Gastroesophageal sphincter (tissue), 4 donors: ENCODE measurements at regions not wholly inside any gene's neighbourhood (a gene's known extent, or its start where the extent isn't known, plus 50 kb on each side); places are given as distances from the start of the nearest gene placed in this dataset.

Source experiments
- ATAC-seq: fragments of 150-250 bp; one replicate; pipeline ENCODE4 v1.9.1; 2016; ENCODE audit warnings: mild to moderate bottlenecking, moderate library complexity
- H3K27ac ChIP-seq, 4 donors: fragments of 200-600 bp; sonication (generic) in 3 of 4; 1 replicate in 3 of 4; 2 replicates in 1 of 4; pipeline ENCODE4 v1.5.1; 2016 to 2019
- H3K27me3 ChIP-seq: fragments of 200-600 bp; sonication (generic); one replicate; pipeline ENCODE4 v1.5.1; 2019
- H3K36me3 ChIP-seq, 2 donors: fragments of 200-600 bp; sonication (generic); one replicate each; pipeline ENCODE4 v1.5.1; 2019; ENCODE audit warnings: control low read depth in 1 of 2
- H3K4me1 ChIP-seq, 3 donors: fragments of 200-600 bp; sonication (generic); 1 replicate in 2 of 3; 2 replicates in 1 of 3; pipeline ENCODE4 v1.5.1; 2016 to 2019; ENCODE audit warnings: control low read depth in 2 of 3
- H3K4me3 ChIP-seq, 2 donors: fragments of 200-600 bp; sonication (generic); one replicate each; pipeline ENCODE4 v1.5.1; 2019; ENCODE audit warnings: mild to moderate bottlenecking in 1 of 2, moderate library complexity in 1 of 2
- H3K9me3 ChIP-seq, 3 donors: fragments of 200-600 bp; sonication (generic); one replicate each; pipeline ENCODE4 v1.5.1; 2017 to 2019; ENCODE audit warnings: control low read depth in 2 of 3
- EP300 ChIP-seq: sonication (generic); formaldehyde crosslinking; IDR thresholded peaks from one replicate; pipeline ENCODE4 v1.6.1; 2017; ENCODE audit warnings: antibody characterized with exemption, mild to moderate bottlenecking
- POLR2A ChIP-seq, 2 donors: fragments of 450-650 bp; IDR thresholded peaks; one replicate each; pipeline ENCODE4 v1.6.1; 2017; ENCODE audit warnings: antibody characterized with exemption in 2 of 2, mild to moderate bottlenecking in 2 of 2, moderate library complexity in 1 of 2
- POLR2AphosphoS5 ChIP-seq: sonication (generic); formaldehyde crosslinking; IDR thresholded peaks from one replicate; pipeline ENCODE4 v1.6.1; 2017; ENCODE audit warnings: antibody characterized with exemption
- WGBS, 2 donors: methylation state at CpG; one replicate each; pipeline ENCODE4 v1.1.5; 2018; ENCODE audit warnings: low coverage in 1 of 2; 5-methylcytosine and 5-hydroxymethylcytosine counted together
- TF ChIP-seq, protein P1 (sequence below), 4 experiments: fragments of 200-600 bp in 2 of 4; fragments of 450-650 bp in 2 of 4; sonication (generic) in 1 of 4; IDR thresholded peaks; one replicate each; pipeline ENCODE4 v1.5.1; 2017 to 2019; ENCODE audit warnings: antibody characterized with exemption in 4 of 4, mild to moderate bottlenecking in 2 of 4, moderate library complexity in 2 of 4

DNA sequence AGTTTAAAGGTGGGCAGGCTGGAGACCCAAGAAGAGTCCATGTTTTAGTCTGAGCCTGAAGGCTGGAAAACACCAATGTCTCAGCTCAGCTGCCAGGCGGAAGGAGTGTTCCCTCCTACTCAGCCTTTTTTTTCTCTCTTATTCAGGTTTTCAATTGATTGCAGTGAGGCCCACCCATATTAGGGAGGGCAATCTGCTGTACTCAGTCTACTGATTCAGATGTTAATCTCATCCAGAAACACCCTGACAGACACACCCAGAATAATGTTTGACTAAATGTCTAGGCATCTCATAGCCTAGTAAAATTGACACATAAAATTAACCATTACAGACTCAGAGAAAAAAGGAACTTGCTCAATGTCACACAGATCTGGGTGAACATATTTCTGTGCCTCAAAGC is 347.1 kb downstream of the GBA3 start:
- Histone ChIP-seq H3K36me3 (no peaks in the 10 kb centered on the region), H3K27me3 (no peaks in the 10 kb centered on the region), H3K4me3 (no peak overlapping the region), H3K9me3 (no peaks in the 10 kb centered on the region), H3K27ac (no peak overlapping the region), H3K4me1 (no peaks in the 10 kb centered on the region)
- WGBS, 2 donors, result 86 to 91% methylated on average over 1 of the region's 1 CpG
- TF ChIP-seq, protein P1, sequence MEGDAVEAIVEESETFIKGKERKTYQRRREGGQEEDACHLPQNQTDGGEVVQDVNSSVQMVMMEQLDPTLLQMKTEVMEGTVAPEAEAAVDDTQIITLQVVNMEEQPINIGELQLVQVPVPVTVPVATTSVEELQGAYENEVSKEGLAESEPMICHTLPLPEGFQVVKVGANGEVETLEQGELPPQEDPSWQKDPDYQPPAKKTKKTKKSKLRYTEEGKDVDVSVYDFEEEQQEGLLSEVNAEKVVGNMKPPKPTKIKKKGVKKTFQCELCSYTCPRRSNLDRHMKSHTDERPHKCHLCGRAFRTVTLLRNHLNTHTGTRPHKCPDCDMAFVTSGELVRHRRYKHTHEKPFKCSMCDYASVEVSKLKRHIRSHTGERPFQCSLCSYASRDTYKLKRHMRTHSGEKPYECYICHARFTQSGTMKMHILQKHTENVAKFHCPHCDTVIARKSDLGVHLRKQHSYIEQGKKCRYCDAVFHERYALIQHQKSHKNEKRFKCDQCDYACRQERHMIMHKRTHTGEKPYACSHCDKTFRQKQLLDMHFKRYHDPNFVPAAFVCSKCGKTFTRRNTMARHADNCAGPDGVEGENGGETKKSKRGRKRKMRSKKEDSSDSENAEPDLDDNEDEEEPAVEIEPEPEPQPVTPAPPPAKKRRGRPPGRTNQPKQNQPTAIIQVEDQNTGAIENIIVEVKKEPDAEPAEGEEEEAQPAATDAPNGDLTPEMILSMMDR (IDR thresholded peaks at IDR 0.05), result no peak
- TF ChIP-seq POLR2A (IDR thresholded peaks at IDR 0.05) (no peak), EP300 (no peak), POLR2AphosphoS5 (no peak)
- ATAC-seq, result no peak

DNA sequence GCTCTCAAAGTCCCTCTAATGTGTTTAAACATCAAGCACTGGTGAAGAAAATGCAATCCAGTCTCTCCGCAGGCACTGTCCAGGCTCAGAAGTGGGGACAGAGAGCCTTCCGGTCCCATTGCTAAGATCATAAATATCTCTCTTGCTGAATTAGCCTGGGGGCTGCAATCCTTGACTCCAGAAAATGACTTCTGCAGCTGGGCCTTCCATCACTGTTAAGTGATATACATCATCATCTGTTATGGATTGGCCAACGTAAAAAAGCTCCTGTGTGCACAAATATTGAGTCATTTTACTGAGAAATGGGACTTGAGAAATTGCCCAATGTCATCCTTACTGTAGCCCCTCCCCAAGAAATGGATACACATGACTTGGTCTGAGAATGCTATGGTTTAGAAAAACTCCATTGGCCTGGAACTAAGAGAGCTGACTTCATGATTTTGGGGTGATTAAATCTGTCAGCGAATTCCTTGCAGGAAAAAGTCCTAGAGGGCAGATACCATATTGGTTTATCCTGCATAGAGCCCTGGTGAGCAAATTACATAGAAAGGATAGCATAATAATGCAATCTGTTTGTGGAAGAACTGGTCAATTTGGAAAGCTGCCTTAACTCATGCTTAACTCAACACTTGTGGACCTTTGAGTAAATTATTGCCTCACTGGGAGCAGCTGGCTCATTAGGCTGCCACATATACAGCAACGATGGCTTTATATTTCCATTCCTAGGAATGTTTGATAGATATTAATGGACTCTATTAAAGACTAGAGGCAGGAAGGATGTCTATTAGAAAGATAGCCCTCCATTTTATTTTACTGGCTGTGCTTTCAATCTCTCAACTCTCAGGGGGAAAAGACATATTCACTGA is 346.1 kb downstream of the GBA3 start:
- Histone ChIP-seq H3K4me1 (no peaks in the 10 kb centered on the region), H3K4me3 (no peak overlapping the region), H3K9me3 (no peaks in the 10 kb centered on the region), H3K36me3 (no peaks in the 10 kb centered on the region), H3K27ac (no peak overlapping the region), H3K27me3 (no peaks in the 10 kb centered on the region)
- WGBS, 2 donors, result 56 to 60% methylated on average over 4 to 5 of the region's 5 CpGs
- ATAC-seq, result no peak
- TF ChIP-seq, protein P1 (IDR thresholded peaks at IDR 0.05), result no peak

DNA sequence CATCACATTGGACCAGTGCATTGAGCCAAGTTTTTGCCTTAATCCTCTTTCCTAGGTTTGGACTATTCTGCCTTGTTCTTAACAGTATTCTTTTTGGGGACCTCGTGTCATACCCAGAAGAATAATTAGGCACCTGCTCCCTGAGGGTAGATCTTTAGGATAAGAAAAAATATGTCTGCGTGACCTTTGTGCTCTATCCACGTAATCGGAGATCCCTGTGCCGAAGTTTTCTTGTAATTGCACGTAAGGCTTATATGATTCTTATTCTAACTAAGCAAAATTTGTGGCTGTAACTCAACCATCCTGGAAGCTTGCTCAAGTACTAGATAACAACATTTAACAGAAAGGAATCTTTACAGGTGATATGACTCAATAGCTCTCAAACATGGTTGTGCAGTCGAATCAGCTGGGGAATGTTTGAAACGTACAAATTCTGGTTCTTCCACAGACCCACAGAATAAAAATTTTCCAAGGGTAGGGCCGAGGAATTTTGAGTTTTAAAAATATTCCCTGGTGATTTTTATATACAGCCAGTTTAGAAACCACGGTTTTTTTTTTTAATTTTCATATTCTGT is 344.3 kb downstream of the GBA3 start:
- H3K4me3 ChIP-seq, result no peak overlapping the region
- TF ChIP-seq EP300, result no peak
- no peak for TF ChIP-seq POLR2AphosphoS5
- no peak for TF ChIP-seq POLR2A (IDR thresholded peaks at IDR 0.05)
- TF ChIP-seq, protein P1 (IDR thresholded peaks at IDR 0.05), result no peak
- no peaks in the 10 kb centered on the region for H3K9me3 ChIP-seq
- WGBS, 2 donors, result 78 to 81% methylated on average over 5 to 10 of the region's 10 CpGs
- H3K36me3 ChIP-seq, result no peaks in the 10 kb centered on the region
- H3K4me1 ChIP-seq, result no peaks in the 10 kb centered on the region
- H3K27me3 ChIP-seq, result no peaks in the 10 kb centered on the region
- no peak for ATAC-seq
- H3K27ac ChIP-seq, result no peak overlapping the region

DNA sequence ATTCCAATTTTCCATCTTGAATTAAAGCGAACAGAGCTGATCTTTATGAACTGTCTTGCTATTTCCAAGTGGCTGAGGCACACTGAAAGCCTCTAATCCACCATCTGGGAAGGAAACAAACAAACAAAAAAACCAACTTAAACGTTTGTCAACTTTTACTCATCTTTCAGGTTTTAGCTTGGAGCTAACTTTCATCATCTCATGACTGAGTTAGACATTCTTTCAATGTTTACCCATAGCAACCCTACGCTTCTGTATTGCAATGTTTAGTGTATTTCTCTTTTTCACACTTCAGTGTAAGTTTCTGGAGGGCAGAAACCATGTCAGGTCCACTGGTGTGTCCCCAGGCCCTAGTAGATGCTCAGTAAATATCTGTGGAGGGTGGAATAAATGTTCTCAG is 343.8 kb downstream of the GBA3 start:
- Histone ChIP-seq H3K9me3 (no peaks in the 10 kb centered on the region), H3K27me3 (no peaks in the 10 kb centered on the region), H3K36me3 (no peaks in the 10 kb centered on the region), H3K27ac (no peak overlapping the region), H3K4me3 (no peak overlapping the region), H3K4me1 (no peaks in the 10 kb centered on the region)
- no peak for ATAC-seq
- 33 to 67% methylated on average over 1 to 3 of the region's 3 CpGs for WGBS, 2 donors
- TF ChIP-seq POLR2AphosphoS5 (no peak), POLR2A (IDR thresholded peaks at IDR 0.05) (no peak), EP300 (no peak)
- TF ChIP-seq, protein P1 (IDR thresholded peaks at IDR 0.05), result no peak

DNA sequence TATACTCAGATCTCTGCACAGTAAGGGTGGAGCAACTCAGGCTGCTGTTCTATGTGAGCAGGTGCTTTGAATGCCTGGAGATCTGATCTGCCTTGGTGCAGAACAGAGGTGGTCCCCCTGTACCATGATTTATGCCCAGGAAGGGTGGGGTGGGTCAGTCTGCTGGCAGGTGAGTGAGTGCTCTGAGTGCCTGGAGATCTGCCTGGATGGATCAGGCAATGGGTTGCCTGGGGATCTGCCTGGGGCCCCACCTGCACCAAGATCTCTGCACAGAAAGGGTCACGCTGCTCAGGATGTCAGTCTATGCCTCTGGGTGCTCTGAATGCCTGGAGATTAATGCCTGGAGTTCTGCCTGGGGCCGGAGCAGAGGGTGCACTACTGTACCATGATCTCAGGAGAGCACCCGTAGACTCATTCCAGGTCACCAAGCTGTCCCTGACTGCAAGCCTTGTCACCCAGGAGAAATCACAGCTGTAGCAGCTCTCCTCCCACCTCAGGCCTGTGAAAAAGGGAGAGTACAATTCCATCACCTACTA is 342.9 kb downstream of the GBA3 start:
- Histone ChIP-seq H3K27me3 (no peaks in the 10 kb centered on the region), H3K27ac (no peak overlapping the region), H3K4me1 (no peaks in the 10 kb centered on the region), H3K36me3 (no peaks in the 10 kb centered on the region), H3K4me3 (no peak overlapping the region), H3K9me3 (no peaks in the 10 kb centered on the region)
- ATAC-seq, result no peak
- no peak for TF ChIP-seq EP300
- TF ChIP-seq, protein P1 (IDR thresholded peaks at IDR 0.05), result no peak
- TF ChIP-seq POLR2A (IDR thresholded peaks at IDR 0.05), result no peak
- no peak for TF ChIP-seq POLR2AphosphoS5
- 71% methylated on average over 1 of the region's 3 CpGs; no CpG with 5 or more reads in 1 of the 2 donors for WGBS, 2 donors
